ENCODE measurements at regions not wholly inside any gene's neighbourhood (a gene's known extent, or its start where the extent isn't known, plus 50 kb on each side); places are given as distances from the start of the nearest gene placed in this dataset.
"Not testable (repeated sequence)": the region's sequence is repeated elsewhere in the genome, so short reads cannot be mapped to it uniquely, and the experiment has no call there.

DNA sequence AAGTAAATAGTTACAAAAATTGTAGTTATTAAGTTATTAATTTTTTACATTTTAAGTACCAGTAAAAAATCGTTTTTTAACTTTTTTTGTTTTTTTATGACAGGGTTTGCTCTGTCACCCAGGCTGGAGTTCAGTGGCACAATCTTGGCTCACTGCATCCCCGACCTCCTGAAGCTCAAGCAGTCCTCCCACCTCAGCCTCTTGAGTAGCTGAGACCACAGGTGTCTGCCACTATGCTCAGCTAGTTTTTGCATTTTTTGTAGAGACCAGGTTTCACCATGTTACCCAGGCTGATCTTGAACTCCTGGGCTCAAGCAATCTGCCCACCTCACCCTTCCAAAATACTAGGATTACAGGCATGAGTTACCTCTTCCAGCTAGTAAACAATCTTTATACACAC, 477.9 kb upstream of the MIR17HG start:
- DNase-seq = no peak

- DNase-seq = no peak
Measured at GRCh38 chr13:90872491-90873025, 474.9 kb upstream of the MIR17HG start.

DNA sequence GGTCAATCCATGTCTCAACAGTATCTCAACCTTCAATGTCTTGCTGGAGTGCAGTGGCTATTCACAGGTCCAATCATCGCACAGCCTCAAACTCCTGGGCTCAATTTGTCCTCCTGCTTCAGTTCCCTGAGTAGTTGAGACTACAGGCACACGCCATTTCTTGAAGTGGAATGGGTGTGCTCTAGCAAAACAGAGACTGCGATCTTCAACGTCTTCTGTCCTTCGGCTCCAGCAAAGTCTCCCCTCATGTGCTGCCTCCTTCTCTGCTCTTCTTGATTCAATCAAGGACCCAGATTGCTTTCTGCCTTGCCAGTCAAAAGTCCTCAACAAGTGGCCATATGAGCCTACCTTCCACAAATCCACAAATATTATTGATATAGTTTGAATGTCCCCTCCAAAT, 466.7 kb upstream of the MIR17HG start:
- DNase-seq = no peak

GRCh38 chr13:90882551-90882950, 464.9 kb upstream of the MIR17HG start:
- DNase-seq = no peak

DNA sequence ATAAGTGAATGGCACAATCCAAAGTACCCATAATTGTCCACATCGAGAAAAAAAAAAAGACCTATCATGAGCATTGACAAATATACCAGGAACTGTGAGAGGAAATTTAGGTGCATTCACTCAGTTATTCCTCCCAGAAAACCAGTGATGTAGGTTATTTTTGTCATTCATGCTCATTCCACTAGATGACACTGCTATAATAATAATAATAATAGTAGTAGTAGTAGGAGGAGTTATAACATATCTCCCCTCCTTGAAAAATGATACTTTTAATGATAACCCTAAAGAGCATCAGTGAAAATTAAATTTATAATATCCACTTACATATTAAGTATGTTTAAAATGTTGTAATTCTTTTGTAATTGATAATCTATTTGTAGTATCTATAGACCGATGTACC, 463.9 kb upstream of the MIR17HG start:
- no peak for DNase-seq

DNA sequence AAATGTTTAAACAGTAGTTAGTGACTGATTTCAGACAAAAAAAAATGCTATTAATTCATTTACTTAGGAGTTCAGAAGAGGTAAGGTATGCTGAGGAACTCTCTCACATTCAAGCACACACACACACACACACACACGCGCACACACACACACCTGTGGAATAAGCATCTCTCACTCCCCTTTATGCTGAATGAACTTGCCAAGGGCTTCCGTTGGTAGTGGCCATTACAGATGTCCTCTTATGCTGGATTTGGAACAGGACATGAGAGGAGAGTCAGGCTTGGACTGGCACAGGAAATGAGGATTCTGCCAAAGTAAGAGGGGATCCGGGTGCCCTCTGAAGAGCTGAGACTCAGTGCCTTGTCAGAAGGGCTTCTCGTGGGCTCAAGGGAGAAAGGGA, 463.4 kb upstream of the MIR17HG start:
- no peak for DNase-seq

GRCh38 chr13:90889906-90890834, 457.3 kb upstream of the MIR17HG start:
- no peak for DNase-seq

GRCh38 chr13:90891329-90891728, 456.2 kb upstream of the MIR17HG start:
- no peak for DNase-seq

DNA sequence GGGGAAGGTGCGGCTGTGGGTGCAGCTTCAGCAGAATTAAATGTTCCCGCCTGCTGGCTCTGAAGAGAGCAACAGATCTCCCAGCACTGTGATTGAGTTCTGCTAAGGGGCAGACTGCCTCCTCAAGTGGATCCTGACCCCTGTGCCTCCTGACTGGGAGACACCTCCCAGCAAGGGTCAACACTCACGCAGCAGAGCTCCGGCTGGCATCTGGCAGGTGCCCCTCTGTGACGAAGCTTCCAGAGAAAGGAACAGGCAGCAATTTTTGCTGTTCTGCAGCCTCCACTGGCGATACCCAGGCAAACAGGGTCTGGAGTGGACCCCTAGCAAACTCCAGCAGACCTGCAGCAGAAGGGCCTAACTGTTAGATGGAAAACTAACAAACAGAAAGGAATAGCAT, 454.3 kb upstream of the MIR17HG start:
- not testable (repeated sequence) for DNase-seq

- DNase-seq = no peak
Measured at GRCh38 chr13:90896002-90896401, 451.5 kb upstream of the MIR17HG start.

- DNase-seq = no peak
Measured at GRCh38 chr13:90898811-90899210, 448.7 kb upstream of the MIR17HG start.

DNA sequence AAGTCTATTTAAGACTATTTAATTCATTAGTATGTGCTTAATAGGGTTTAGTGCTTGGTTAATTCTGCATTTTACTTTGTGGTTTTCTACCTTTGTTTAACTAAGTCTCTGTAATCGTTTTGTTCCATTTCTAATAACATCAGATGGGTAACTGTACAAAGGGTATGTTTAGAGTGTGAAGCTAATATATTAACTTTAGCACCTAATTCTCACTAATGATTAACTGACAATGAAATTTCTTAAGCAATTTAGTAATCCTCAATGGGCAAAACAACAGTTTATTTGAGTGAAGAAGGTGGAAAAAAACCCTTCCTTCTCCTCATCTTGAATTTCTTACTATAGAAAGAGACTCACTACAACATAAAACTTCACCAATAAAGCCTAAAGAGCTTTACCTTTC, 448.1 kb upstream of the MIR17HG start:
- no peak for DNase-seq

DNA sequence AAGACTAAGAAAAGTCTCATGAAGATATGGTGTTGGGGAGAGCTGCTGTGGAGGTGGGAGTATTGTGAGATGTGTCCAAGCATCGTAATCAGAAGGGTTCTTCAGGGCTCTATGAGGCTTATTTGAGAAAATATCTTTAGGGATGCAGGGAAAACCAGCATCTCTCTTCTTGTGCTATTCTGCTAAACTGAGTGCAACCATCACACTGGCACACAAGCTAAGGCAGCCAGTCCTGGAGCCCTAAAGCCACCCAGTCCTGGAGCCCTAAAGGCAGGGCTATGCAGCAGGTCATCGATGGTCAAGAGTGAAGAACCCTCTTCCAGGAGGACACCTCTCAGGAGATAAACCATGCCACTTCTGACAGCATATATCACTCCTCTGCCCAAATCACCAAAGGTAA, 445.2 kb upstream of the MIR17HG start:
- no peak for DNase-seq

DNA sequence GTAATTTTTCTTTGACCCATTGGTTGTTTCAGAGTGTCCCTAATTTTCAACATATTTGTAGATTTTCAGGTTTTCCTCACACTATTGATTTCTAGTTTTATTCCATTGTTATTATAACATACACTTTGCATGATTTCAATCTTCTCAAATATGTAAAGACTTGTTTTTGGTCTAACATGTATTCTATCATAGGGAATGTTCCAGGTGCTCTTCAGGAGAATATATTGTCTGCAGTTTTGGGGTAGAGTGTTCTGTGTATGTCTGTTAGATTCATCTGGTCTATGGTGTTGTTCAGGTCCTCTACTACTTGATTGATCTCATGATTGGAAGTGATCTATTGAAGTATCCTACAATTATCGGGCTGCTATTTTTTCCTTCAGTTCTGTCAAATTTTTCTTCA, 440.9 kb upstream of the MIR17HG start:
- DNase-seq = no peak

- DNase-seq = no peak
Measured at GRCh38 chr13:90908792-90909191, 438.7 kb upstream of the MIR17HG start.

GRCh38 chr13:90910018-90910639, 437.4 kb upstream of the MIR17HG start:
- no peak for DNase-seq

DNA sequence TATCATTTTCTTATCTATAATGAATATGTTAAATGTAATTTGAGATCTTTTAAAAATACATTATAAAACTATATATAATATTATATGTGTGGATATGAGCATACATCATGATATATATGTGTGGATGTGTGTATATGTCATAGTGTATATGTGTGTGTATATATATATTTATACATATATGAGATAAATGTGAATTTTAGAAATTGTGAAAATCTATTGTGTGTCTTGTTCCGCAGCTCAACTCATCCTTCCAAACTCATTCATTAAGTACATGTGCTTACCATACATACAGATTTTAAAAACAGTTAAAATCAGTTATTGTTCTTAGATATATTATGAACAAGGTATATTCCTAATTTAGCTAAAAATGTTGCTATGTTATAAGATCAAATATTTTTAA, 435.2 kb upstream of the MIR17HG start:
- no peak for DNase-seq

DNA sequence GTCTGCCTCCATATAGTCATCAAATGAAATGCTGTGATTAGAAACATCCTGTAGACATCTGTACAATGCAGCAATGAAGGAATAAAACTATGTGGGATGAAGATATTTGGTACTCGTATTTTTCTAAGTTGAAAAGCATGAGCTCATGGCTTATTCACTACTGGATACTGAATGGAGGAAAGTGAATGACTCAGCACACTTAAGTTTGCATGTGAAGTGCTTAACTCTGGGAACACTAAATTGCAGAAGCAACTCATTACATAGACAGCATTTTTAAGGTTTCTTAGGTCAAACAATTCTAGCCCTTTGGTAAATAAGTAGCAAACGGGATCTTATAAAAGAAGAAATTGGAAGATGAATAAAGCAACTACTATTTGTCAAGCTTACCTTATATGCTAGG, 429.0 kb upstream of the MIR17HG start:
- DNase-seq = no peak

DNA sequence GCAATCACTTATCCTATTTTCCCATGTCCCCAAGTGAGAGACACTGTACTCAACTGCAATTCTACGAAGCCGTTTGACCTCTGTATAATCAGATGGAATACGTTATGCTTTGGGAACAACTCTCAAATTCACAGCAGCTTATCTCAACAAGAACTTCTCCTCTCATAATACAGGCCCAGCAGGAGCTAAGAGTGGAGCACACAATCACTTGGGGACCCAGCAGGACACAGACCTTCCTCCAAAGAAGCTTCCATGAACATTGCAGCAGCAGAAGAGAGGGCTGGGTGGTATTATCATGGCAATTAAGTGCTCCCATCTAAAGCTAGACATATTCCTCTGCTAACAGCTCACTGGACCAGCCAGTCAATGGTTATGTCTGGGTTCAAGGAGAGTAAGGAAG, 428.3 kb upstream of the MIR17HG start:
- DNase-seq = no peak

DNA sequence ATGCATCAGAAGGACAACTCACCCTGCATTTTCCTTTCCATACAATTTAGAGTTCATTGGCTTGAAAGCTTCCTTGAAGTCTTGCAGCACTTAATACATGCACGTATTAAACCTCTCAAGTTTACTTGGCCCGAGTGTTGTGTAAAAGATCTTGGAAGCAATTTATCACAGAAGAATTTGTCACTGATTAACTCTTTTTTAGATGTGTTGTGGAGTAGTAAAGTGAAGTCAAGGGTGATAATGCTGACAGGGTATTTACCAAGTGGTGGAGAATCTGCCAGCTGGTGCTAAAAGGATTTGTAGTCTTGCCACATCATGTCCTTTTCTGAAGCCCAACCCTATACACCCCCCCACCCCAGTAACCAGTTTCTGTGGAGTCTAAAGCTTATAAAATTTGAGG, 421.0 kb upstream of the MIR17HG start:
- no peak for DNase-seq

GRCh38 chr13:90928109-90928508, 419.4 kb upstream of the MIR17HG start:
- DNase-seq = no peak

DNA sequence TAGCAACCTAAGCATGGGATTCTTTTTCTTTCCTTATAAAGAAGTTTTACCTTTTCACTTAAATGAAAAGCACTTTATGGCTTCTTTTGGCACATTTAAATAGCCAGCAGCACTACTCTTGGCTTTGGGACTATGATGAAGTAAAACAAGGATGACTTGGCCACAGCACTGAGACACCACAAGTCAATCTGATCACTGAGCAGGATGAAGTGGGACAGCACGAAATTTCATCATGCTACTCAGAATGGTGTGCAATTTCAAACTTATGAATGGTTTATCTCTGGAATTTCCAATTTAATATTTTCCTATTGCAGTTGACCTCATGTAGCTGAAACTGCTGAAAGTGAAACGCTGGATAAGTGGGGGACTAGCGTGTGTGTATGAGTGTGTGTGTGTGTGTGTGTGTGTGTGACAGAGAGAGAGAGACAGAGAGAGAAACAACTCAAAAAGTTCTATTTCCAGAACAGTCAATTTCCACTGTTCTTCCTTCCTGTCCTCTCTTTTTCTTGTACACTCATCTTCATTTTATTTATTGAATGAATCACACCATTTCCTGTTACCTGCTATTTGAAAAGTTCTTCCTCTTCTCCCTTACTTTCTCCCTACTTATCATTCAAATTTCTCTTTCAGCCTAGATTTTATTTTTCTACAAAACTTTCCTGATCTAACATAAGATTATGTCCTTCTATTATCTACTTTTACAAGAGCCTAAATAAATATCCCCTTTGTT, 414.2 kb upstream of the MIR17HG start:
- DNase-seq = no peak

- DNase-seq = no peak
Measured at GRCh38 chr13:90934741-90935140, 412.7 kb upstream of the MIR17HG start.

DNA sequence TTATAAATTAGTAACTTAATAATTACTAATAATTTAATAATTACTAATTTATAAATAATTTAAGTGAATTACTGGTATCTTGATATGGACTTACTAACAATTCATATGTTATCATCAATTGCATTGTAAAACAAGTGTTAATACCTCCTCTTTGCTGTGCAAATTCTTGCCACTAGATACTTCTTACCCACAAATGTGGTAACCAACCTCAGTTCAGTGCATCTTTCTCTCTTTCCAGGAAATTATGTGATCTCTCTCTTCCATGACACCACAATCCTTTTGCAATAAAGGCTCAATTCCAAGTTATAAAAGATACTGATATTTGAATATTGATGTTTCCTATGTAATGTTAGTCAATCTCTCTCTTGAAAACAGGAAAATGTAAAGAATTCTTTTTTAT, 408.6 kb upstream of the MIR17HG start:
- DNase-seq = no peak

All from effector CD8-positive, alpha-beta T cell (primary cell).